ENCODE measurements at regions not wholly inside any gene's neighbourhood (a gene's known extent, or its start where the extent isn't known, plus 50 kb on each side); places are given as distances from the start of the nearest gene placed in this dataset.
A peak's percentile ranks its signal among the peaks of the same experiment; 100 is the strongest.
"Not testable (repeated sequence)": the region's sequence is repeated elsewhere in the genome, so short reads cannot be mapped to it uniquely, and the experiment has no call there.

DNA sequence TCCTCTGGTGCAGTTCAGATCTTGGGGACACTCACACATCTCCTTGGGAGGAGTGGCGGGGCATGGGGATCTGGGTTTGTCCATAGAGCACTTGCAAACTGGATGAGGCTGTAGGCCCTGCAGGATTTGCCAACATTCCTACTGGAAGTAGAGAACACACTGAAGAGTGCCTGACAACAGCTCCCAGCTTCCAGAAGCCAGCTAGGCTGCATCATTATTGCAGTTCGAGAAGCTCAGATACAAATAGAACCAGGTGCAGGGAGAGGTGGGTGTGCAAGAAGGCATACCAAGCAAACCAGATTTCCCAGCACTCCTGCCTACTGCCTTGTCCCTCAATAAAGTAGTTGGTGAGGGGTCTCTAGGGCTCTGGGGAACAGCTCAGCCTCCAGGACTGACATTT lies 52.5 kb downstream of the RHOB start:
- no peak for DNase-seq (ENCODE audit: low read depth)

DNA sequence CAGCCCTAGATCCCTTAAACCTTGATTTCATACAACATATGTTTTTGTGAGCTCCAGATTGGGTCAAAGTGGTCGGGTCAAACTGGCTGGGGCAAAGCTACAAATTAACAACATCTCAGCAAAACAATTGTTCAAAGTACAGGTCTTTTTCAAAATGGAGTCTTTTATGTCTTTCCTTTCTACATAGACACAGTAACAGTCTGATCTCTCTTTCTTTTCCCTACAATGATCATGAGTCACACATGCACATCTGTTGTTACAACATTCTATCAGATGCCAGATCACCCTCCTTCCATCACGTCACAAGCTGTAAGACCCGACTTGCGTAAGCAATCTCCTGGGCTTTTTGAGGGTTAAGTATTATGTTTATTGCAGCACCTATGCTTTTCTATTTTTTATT lies 55.1 kb downstream of the RHOB start:
- DNase-seq (ENCODE audit: low read depth), result peak; percentile 94

DNA sequence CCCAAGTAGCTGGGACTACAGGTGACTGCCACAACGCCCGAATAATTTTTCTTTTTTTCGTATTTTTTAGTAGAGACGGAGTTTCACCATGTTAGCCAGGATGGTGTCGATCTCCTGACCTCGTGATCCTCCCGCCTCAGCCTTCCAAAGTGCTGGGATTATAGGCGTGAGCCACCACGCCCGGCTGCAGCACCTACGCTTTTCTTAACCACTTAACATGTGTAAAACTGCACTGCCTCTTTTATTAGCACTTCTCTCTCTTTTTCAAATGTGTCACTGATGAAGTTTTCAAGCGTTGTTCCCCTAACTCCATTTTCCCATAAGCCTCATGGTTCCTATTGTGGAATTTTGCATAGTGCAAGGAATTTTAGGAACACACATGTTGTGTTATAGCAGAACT lies 55.6 kb downstream of the RHOB start:
- DNase-seq (ENCODE audit: low read depth), result not testable (repeated sequence)

DNA sequence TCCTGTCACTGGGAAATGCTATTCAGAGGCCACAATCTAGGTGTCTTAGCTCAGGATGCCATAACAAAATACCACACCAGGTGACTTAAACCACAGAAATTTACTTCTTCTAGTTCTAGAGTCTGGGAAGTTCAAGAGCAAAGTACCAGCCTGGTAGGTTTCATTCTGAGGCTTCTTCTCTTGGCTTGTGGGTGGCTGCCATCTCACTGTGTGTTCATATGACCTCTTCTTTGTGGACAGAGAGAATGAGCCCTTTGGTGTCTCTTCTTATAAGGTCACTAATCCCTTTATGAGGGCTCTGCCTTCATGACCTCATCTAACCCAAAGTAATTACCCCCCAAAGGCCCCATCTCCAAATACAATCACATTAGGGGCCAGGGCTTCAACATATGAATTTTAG lies 57.3 kb downstream of the RHOB start:
- DNase-seq (ENCODE audit: low read depth), result no peak

DNA sequence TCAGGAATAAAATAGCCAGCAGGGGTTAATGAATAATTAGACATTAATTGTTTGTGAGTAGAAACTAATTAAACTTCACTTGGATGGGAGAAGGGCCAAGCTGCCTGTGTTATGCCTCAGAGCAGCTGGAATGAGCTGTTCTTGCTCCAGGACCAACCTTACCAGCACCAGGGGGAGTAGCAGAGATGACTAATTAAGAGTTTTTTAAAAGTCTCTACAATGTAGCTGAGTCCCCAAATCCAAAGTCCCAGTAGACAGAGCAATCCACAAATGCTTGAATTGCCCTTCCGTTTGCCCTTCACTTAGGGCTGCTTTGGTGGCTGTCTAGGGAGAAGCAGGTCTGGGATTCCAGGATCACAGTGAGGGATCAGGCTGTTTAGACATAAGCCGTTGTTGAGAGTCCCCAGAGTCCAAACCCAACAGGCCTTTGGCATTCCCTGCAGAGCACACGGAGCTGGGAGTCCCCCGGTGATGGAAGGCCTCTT lies 59.4 kb downstream of the RHOB start:
- DNase-seq (ENCODE audit: low read depth), result no peak

DNA sequence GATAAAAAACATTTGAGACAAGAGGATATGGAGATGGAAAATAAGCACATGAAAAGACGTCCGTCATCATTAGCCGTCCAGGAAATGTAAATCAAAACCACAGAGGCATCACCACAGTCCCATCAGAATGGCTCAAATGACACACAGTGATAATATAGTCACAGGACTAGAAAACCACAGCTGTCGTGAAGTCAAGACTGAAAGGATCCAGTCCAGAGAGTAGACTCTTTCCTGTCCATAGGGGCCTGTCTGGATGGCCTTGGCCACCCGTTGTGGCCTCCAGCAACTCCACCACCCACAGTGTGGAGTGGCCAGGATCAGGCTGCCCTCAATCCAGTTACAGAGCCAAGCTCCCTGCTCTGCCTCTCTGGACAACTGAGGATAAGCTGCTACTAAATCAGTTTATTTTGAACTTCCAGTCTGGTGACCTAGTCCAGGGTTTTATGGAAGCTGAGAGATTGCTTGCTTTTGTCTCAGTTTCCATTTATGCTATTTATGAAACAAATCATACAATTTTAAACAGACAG lies 60.4 kb downstream of the RHOB start:
- no peak for DNase-seq (ENCODE audit: low read depth)

DNA sequence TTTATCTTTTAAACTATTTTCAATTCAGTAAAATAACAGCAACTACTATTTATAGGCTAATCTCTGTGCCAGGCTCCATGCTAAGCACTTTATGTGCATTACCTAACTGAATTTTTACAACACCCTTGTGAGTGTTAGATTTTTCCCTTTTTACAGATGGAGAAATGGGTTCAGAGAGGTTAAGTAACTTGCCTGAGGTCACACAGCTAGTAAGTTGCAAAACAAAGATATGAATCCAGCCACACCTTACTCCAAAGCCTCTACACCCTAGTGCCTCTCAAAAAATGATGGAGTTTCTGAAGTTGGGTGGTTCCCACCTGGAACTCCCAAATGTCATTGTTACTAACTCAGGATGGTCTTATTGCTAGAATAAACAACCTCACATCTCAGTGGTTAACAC lies 60.8 kb downstream of the RHOB start:
- DNase-seq (ENCODE audit: low read depth), result no peak

DNA sequence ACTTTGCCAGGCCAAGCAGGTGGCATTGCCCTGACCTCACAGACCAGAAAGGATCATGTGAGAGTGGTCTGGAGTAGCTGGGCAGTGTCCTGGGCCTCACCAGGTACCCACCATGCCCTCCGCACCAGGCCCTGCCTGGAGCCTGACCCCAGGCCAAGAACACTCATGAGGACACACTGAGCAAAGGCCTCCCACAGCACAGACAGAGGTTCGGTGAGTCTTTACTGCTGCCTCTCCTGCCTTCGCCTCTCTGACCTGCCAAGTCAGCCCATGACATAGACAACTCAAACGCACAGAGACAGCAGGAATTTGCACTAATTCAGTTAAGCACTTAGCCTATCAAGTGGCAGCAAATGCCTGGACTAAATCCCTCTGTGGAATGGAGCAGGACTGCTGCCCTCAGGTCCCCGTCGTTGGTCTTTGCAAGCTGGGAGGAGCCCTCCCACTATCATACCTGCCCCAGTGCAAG lies 62.5 kb downstream of the RHOB start:
- no peak for DNase-seq (ENCODE audit: low read depth)

DNA sequence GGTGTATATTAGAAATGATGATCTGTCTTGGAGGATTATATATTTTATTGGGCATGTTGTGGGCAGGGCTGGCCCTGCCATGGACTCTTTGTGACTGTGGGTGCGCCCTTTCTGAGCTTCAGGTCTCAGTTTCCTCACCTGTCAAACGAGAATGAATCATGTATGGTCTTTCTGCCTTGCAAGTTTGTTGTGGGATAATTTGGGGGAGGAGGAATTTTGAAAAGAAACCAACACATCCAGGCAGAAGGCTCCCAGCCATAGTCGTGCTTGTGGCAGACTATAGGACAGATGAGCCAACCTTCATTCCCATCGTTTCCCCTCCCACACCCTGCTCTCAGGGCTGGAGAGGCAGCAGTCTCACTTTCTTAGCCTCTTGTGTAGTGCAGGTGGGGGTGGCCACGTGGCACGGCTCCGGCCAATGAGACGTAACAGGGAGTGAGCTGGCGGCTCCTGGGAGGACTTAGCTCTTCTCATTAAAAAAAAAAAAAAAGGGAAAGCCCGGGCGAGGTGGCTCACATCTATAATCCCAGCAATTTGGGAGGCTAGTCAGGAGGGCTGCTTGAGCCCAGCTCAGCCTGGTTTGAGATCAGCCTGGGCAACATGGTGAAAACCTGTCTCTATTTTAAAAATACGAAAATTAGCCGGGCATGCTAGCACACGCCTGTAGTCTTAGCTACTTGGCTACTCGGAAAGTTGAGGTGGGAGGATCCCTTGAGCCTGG lies 63.1 kb downstream of the RHOB start:
- no peak for DNase-seq (ENCODE audit: low read depth)

DNA sequence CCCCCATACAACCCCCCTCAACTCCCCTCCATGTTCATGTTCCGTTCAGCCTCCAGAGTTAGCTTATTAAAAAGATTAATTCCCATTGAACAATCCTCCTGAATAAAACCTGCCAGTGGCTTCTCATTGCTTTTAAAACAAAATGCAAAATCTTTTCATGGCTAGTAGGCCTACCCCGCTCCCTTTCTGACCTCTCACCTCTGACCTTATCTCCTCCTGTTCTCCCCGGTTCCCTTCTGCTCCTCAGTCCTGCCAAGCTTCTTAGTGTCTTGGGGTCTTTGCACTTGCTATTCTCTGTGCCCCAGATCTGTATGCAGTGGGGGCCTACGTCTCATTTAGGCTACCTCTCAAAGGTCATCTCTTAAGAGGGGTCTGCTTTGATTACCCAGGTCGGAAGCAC lies 64.3 kb downstream of the RHOB start:
- DNase-seq (ENCODE audit: low read depth), result no peak

DNA sequence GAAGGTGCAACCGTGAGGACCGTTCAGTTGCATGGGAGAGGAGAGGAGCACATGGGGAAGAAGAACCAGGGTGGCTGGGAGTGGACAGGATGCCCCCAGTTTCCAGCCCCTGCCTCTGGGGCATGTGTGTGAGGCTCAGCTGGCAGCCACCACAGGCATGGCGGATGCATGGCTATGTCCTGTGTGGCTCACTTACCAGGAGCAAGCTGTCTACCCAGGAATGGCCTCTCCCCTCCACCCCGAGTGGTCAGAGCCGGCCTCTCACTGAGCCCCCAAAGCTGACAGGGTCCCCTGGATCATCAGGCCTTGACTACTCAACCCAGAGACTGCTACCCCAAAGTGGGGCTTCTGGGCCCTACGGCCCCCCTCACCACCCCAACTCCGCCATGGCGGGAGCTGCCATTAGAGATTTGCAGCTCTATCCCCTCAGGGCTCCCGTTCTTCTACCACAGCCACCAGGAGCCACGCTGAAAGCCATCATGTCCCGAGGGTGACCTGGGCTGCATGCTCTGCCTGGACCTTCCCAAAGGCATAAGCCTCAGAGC lies 65.3 kb downstream of the RHOB start:
- DNase-seq (ENCODE audit: low read depth), result no peak

DNA sequence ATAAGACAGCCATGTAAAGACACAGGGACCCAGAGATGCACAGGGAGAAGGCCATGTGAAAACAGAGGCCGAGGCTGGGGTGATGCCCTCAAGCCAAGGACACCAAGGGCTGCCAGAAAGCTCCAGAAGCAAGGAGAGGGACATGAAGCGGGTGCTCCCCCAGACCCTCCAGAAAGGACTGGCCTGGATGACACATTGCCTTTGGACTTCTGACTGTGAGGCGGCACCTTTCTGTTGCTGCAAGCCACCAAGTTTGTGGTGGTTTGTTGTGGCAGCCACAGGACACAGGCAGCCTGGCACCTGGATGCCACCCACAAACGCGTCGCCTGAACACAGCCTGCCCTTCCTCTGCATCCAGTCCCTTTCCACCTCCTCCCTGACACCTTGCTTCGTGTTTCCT lies 67.1 kb downstream of the RHOB start:
- DNase-seq (ENCODE audit: low read depth), result no peak

DNA sequence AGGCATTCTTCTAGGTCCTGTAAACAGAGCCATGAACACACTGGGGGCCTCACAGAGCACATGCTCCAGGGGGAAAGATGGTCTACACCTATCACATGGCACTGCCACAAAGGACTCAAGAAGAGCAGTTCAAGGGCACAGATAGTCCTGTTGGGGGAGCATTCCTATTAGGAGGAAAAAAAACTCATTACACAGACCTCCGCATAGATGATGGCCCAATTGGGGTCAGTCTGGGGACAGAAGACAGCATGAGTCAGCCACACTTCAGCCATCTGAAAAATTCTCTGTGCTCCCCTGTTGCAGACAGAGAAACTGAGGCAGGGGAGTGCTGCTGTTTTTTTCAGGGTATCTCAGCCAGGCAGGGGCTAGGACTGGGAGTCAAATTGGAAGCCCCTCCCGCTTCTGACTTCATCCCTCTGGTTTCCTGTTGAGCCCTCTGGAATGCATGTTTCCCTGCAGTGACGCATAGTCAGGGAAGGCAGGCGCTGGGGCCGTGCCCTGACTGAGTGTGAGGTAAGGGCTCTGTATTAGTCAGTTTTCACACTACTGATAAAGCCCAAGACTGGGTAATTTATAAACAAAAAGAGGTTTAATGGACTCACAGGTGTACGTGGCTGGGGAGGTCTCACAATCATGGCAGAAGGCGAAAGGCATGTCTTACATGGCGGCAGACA lies 67.9 kb downstream of the RHOB start:
- peak; percentile 86 for DNase-seq (ENCODE audit: low read depth)

DNA sequence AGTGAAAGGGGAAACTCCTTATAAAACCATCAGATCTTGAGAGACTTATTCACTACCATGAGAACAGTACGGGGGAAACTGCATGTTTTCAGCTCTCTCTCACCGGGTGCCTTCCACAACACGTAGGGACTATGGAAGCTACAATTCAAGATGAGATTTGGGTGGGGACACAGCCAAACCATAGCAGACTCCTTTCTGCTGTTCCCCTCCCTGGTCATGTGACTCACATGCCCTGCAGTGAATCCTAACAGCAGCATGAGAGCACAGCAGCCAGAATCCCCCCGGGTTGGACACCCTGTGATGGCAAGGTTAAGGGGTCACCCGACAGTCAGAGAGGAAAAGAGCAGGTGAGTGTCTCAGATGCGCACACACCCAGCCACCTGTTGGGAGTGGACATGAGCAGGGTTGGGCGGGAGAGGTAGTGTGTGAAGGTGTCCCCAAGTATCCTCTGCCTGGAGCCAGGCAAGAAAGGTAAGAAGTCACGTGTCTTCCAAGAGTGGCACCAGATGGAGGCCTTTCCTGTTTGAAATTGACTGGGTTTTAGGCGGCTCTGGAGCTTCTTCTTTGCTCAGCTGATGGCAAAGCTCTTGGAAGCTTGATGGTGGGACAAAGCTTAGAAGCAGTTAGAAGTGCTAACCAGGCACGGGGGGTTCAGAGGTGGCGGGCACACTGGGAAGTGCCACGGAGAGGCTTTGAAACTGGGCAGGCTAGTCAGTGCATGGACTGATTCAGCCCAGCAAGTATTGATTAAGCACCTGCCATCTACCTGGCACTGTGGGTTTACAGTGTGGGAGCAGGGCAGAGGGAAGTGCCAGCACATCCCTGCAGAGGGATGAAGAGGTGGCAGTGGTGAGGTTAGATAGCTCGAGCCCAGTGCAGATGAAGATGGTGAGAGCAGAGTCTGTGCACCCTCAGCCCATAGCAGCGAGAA lies 68.7 kb downstream of the RHOB start:
- no peak for DNase-seq (ENCODE audit: low read depth)

DNA sequence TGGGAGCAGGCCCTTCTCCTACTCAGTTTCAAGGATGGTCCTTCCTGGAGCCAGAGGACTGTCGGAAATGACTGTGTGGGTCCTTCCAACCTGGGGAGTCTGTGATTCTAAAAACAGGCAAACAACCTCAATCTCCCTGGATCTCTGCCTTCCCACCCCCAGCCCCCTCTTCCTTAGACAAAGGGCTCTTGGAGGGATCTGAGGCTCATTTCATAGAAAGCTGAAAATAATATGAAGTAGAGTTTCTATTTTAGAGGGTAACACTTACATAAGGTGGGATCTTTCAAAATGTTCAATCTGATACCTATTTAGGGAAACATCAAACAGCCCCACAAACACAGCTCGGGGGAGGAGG lies 69.4 kb downstream of the RHOB start:
- DNase-seq (ENCODE audit: low read depth), result no peak

DNA sequence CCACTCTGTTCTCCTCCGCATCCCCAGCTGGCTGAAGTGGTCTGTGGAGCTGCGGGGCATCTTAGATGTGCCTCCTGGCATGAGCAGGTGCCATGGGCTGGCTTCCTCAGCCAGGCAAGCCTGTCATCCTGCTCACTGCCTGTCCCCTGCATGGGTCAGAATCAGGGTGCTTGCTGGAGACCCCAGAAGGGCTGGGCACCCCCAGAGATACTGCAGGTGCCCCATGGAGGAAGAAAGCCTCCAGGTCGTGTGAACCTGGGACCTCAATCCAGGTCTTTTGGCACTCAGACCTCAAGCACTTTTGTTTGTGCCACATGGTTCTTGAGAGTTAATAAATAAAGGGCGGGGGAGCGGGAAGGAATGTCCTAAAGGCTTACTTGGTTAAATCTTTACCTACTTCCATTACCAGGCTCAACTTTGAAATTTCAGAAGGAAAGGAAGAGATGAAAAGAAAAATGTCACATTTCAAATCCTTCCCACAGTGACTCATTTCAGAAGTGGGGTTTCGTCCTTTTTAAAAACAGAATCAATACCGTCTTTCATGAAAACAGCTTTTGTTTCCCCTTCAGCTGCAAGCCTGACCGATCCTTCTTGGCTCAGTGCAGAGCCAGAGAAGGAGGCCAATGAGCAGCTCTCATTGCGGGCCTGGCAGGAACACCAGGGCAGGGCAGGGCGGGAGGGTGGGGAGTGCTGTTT lies 69.9 kb downstream of the RHOB start:
- no peak for DNase-seq (ENCODE audit: low read depth)

DNA sequence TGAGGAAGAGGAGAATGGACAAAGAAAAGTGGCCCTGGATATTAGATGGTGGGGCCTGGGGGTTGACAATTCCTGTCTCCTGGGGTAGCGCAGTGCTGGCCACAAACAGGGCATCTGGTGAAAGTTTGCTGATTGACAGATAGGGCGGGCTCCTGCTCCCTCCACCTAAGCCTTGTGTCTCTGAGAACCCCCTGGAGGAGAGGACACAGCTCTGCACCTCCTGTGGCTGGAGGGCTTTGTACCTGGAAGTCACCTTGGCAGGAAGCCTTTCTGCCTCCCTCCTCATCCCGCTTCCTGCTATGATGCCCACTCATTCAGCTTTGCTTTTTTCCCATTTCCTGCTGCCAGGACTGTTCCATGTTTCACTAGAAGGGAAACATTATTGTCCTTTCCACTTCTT lies 72.4 kb downstream of the RHOB start:
- DNase-seq (ENCODE audit: low read depth), result no peak

DNA sequence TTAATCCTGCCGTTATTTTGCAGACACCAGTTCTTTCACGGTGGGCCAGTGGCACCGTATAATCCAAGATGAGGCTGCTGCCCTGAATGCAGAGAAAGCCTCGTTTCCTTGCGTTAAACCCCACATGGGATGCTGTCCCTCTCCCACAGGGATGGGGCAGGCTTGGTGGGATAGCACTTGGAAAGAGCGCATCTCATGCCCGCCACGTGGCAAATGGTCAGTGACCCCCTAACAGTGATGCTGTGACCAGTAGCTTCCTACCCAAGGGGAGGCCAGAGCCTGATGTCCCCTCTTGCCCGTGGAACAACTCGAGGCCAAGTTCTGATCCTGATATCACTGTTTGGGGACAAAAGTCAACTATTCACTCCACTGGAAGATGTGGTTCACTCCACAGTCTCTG lies 73.3 kb downstream of the RHOB start:
- no peak for DNase-seq (ENCODE audit: low read depth)

DNA sequence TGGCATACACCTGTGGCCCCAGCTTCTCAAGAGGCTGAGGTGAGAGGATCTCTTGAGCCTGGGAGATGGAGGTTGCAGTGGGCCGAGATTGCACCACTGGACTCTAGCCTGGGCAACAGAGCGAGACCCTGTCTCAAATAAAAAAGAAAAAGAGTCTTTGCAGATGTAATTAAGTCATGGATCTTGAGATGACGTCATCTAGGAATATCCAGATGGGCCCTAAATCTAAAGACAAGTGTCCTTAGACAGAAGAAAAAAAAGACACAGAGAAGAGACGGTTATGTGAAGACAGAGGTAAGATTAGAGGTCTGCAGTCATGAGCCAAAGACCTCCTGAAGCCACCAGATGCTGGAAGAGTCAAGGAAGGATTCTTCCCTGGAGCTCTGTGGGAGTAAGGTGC lies 74.3 kb downstream of the RHOB start:
- DNase-seq (ENCODE audit: low read depth), result no peak

DNA sequence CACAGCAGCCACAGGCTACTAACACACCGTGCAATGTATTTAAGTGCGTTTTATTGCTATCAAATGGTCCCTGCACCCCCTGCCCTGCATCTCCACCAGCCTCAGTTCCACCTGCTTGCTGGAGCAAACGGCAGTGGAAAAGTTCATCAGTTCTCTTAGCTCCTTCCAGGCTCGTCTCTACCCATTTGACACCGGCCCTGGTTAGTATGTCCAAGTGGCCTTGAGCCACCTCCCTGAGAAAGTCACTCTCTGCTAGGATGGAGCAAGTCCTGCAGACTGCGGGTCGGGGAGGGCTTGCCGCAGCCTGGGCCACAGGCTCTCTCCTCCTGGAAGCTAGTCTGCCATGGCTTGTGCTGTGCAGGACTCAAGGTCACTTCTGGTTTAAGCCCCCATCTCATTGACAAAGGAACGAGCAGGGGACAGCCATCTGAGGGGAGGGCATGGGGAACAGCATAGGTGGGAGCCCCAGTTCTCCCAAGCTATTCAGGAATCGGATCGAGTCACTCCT lies 74.9 kb downstream of the RHOB start:
- no peak for DNase-seq (ENCODE audit: low read depth)

DNA sequence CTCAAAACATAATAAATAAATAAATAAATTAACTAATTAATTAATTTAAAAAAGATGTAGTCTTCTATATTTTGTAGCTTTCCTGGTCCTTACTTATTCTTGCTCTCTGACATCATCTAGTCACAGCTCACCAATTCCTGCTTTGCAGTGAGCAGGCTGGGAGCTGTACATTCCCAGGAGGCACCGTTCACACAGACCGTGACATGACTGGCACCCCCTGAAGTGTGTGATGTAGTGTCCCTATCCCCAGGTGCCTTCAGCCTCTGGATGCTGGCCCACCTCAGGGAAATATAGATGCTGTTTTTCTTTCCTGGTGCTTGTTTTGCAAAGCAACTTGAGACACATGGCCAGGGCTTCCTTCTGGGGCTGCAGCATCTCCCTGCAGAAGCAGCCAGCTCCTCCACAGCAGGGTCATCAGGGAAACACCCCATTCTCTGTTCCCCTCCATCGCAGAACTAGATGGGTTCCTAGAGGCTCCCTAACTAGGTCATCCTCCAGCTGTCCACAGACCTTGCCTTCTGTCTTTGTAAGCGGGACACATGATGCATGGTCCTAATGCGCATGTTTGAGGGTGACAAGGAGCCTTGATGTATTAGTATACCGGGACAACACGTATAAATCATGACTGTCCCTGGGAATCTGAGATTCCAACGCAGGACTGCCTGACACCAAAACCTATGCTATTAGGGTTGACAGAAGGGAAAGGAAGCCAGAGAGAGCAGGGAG lies 76.4 kb downstream of the RHOB start:
- no peak for DNase-seq (ENCODE audit: low read depth)
